ENCODE measurements at regions not wholly inside any gene's neighbourhood (a gene's known extent, or its start where the extent isn't known, plus 50 kb on each side); places are given as distances from the start of the nearest gene placed in this dataset.

- no peaks in the 10 kb centered on the region for H3K4me1 ChIP-seq (ENCODE audit: control insufficient read depth, insufficient read depth, low read length)
- no peaks in the 10 kb centered on the region for H3K36me3 Mint-ChIP-seq
- ATAC-seq (no peak), DNase-seq (no peak)
- H3K27me3 ChIP-seq (ENCODE audit: control insufficient read depth, insufficient read depth, low read length), result no peaks in the 10 kb centered on the region
- no peaks in the 10 kb centered on the region for H3K9me3 Mint-ChIP-seq
- intact Hi-C loops (cut with micrococcal nuclease), result no loop called here
- no peaks in the 10 kb centered on the region for H3K9me3 ChIP-seq (ENCODE audit: control insufficient read depth, insufficient read depth, low read length)
- no peaks in the 10 kb centered on the region for H3K36me3 ChIP-seq (ENCODE audit: control insufficient read depth, insufficient read depth, low read length)
- peaks cover 0 to 2% of the 10 kb centered on the region in 2 donors for H3K27me3 Mint-ChIP-seq (ENCODE audit: low read depth in 2 of 2)
- TF ChIP-seq, protein P1, sequence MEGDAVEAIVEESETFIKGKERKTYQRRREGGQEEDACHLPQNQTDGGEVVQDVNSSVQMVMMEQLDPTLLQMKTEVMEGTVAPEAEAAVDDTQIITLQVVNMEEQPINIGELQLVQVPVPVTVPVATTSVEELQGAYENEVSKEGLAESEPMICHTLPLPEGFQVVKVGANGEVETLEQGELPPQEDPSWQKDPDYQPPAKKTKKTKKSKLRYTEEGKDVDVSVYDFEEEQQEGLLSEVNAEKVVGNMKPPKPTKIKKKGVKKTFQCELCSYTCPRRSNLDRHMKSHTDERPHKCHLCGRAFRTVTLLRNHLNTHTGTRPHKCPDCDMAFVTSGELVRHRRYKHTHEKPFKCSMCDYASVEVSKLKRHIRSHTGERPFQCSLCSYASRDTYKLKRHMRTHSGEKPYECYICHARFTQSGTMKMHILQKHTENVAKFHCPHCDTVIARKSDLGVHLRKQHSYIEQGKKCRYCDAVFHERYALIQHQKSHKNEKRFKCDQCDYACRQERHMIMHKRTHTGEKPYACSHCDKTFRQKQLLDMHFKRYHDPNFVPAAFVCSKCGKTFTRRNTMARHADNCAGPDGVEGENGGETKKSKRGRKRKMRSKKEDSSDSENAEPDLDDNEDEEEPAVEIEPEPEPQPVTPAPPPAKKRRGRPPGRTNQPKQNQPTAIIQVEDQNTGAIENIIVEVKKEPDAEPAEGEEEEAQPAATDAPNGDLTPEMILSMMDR (IDR thresholded peaks at IDR 0.05), result no peak
- peaks cover 9 to 10% of the 10 kb centered on the region in 2 donors for H3K4me1 Mint-ChIP-seq
- H3K27ac ChIP-seq (ENCODE audit: low read length), result no peak overlapping the region
- no peak overlapping the region for H3K4me3 Mint-ChIP-seq
- no peak overlapping the region for H3K27ac Mint-ChIP-seq
- no peak overlapping the region for H3K4me3 ChIP-seq (ENCODE audit: low read length)
- WGBS (ENCODE audit: insufficient coverage), result 92% methylated on average over 5 of the region's 5 CpGs
Measured at GRCh38 chr13:50457415-50458393, 385.8 kb downstream of the DLEU7 start.

GRCh38 chr13:50459046-50459445, 384.4 kb downstream of the DLEU7 start:
- H3K36me3 ChIP-seq (ENCODE audit: control insufficient read depth, insufficient read depth, low read length), result no peaks in the 10 kb centered on the region
- intact Hi-C loops (cut with micrococcal nuclease), result no loop called here
- H3K27ac Mint-ChIP-seq, result no peak overlapping the region
- no peaks in the 10 kb centered on the region for H3K9me3 Mint-ChIP-seq
- no peaks in the 10 kb centered on the region for H3K36me3 Mint-ChIP-seq
- no peak for DNase-seq
- WGBS (ENCODE audit: insufficient coverage), result no CpG with 5 or more reads among the region's 2 CpGs
- H3K4me1 ChIP-seq (ENCODE audit: control insufficient read depth, insufficient read depth, low read length), result no peaks in the 10 kb centered on the region
- ATAC-seq, result no peak
- no peaks in the 10 kb centered on the region for H3K9me3 ChIP-seq (ENCODE audit: control insufficient read depth, insufficient read depth, low read length)
- H3K27me3 Mint-ChIP-seq (ENCODE audit: low read depth in 2 of 2), result peaks cover 0 to 2% of the 10 kb centered on the region in 2 donors
- peaks cover 6 to 10% of the 10 kb centered on the region in 2 donors for H3K4me1 Mint-ChIP-seq
- H3K27me3 ChIP-seq (ENCODE audit: control insufficient read depth, insufficient read depth, low read length), result no peaks in the 10 kb centered on the region
- H3K4me3 ChIP-seq (ENCODE audit: low read length), result no peak overlapping the region
- no peak overlapping the region for H3K27ac ChIP-seq (ENCODE audit: low read length)
- TF ChIP-seq, protein P1 (IDR thresholded peaks at IDR 0.05), result no peak
- no peak overlapping the region for H3K4me3 Mint-ChIP-seq

DNA sequence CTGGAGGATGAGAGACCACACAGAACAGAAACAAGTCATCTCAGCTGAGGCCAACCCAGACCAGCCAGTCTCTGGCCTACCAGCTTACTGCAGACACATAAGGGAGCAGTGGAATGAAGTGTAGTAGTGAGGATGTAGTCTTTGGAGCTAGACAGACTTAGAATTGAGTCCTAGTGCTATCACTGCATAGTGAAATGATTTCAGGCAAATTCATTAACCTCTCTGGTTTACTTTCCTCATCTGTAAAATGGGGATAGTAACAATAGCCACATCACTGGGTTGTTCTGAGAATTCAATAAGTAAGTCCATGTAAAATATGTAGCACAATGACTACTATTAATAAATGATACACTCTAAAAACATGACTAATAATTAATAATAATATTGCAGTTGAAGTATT, 383.8 kb downstream of the DLEU7 start:
- DNase-seq, result no peak
- peaks cover 0 to 2% of the 10 kb centered on the region in 2 donors for H3K27me3 Mint-ChIP-seq (ENCODE audit: low read depth in 2 of 2)
- no peak for ATAC-seq
- H3K4me3 Mint-ChIP-seq, result no peak overlapping the region
- Histone ChIP-seq H3K36me3 (ENCODE audit: control insufficient read depth, insufficient read depth, low read length) (no peaks in the 10 kb centered on the region), H3K27ac (ENCODE audit: low read length) (no peak overlapping the region), H3K4me1 (ENCODE audit: control insufficient read depth, insufficient read depth, low read length) (no peaks in the 10 kb centered on the region), H3K4me3 (ENCODE audit: low read length) (no peak overlapping the region), H3K9me3 (ENCODE audit: control insufficient read depth, insufficient read depth, low read length) (no peaks in the 10 kb centered on the region), H3K27me3 (ENCODE audit: control insufficient read depth, insufficient read depth, low read length) (no peaks in the 10 kb centered on the region)
- H3K36me3 Mint-ChIP-seq, result no peaks in the 10 kb centered on the region
- H3K9me3 Mint-ChIP-seq, result no peaks in the 10 kb centered on the region
- intact Hi-C loops (cut with micrococcal nuclease), result no loop called here
- H3K4me1 Mint-ChIP-seq, result peaks cover 6 to 10% of the 10 kb centered on the region in 2 donors
- H3K27ac Mint-ChIP-seq, result no peak overlapping the region
- TF ChIP-seq, protein P1 (IDR thresholded peaks at IDR 0.05), result no peak
